Non-pigmented ciliary epithelial cell (primary cell): ENCODE measurements at regions not wholly inside any gene's neighbourhood (a gene's known extent, or its start where the extent isn't known, plus 50 kb on each side); places are given as distances from the start of the nearest gene placed in this dataset.
"Not testable (repeated sequence)": the region's sequence is repeated elsewhere in the genome, so short reads cannot be mapped to it uniquely, and the experiment has no call there.

Source experiments
- DNase-seq: peaks from one replicate; pipeline ENCODE4 v3.0.0-alpha.2; 2010; ENCODE audit warnings: low read depth

DNA sequence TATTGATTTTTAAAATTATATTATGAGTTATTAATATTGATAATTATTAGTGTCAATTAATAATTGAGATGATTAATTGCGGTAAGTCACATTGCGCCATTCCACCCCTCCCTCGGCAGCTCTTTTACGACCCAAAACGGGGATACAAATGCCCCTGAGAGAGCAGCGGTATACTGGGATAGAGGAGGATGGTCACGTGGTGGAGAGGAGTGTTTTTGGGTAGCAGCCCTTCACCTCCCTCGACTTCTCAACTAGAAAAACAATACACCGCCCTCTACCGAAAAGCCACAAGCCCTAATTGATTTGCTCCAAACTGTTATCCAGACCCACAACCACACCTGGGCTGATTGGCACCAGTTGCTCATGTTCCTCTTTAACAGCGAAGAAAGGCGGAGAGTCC lies 71.0 kb downstream of the DAPL1 start:
- DNase-seq: not testable (repeated sequence)

DNA sequence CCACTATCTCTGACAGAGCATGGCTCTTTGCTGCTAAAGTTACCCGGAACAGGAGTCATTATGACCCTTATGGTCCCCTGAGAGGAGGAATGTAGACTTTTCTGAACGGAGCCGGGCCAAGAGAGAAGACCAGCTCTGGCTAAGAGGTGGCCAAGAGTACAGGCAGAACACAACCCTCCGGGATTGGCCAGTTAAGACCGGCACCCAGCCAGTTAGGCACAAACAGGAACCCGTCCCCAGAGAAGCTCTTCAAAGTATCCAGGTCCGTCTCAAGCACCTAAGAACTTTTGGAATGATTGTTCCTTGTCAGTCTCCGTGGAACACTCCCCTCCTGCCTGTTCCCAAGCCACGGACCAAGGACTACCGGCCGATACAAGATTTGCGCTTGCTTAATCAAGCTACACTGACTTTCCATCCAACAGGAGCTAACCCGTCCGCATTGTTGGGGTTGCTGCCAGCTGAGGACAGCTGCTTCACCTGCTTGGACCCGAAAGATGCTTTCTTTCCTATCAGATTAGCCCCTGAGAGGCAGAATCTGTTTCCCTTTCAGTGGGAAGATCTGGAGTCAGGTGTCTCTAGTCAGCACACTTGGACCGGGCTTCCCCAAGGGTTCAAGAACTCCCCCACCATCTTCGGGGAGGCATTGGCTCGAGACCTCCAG lies 72.5 kb downstream of the DAPL1 start:
- DNase-seq: not testable (repeated sequence)

DNA sequence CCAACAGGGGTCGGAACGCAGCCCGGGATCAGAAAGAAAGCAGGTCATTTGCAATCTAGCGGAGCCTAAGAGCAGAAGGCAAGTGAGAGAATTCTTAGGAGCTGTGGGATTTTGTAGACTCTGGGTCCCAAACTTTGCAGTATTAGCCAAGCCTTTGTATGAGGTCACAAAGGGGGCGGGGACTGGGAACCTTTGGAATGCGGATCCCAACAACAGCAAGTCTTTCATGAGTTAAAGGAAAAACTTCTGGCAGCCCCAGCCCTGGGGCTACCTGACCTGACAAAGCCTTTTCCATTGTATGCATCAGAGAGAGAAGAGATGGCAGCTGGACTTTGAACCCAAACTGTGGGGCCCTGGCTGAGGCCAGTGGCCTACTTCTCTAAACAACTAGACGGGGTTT lies 73.3 kb downstream of the DAPL1 start:
- not testable (repeated sequence) for DNase-seq

DNA sequence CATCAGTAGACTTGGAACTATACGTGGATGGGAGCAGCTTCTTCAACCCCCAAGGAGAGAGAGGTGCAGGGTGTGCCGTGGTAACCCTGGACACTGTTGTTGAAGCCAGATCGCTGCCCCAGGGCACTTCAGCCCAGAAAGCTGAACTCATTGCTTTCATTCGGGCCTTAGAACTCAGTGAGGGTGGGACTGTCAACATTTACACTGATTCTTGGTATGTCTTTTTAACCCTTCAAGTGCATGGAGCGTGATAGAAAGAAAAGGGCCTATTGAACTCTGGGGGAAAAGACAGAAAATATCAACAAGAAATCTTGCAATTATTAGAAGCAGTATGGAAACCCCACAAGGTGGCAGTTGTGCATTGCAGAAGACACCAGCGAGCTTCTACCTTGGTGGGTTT lies 74.0 kb downstream of the DAPL1 start:
- not testable (repeated sequence) for DNase-seq

DNA sequence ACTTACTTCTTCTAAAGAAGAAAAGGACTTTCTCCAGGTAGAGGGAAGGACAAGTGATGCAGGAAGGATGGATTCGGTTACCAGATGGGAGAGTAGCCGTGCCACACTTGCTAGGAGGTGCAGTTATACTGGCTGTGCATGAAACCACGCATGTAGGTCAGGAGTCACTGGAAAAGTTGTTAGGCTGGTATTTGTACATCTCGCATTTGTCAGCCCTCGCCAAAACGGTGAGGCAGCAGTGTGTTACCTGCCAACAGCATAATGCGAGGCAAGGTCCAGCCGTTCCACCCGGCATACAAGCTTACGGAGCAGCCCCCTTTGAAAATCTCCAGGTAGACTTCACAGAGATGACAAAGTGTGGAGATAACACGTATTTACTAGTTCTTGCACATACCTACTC lies 74.5 kb downstream of the DAPL1 start:
- not testable (repeated sequence) for DNase-seq

DNA sequence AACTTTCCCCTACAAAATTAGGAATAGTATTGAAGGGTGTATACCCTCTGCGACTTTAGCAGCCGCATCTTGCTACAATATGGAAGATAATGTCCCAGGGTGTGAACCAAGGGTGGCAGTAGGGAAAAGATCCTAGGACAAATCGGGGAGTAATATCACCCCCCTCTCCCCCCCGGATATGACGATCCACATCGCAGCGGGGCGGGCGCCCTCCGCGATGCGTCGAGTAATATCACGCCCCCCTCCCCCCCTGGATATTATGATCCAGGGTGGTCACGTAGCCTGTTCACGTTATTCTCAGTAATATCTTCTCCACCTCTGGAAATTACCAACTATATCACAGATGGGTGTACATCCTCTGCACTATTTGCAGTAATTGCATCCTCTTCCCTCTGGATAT lies 82.9 kb downstream of the DAPL1 start:
- DNase-seq: no peak

DNA sequence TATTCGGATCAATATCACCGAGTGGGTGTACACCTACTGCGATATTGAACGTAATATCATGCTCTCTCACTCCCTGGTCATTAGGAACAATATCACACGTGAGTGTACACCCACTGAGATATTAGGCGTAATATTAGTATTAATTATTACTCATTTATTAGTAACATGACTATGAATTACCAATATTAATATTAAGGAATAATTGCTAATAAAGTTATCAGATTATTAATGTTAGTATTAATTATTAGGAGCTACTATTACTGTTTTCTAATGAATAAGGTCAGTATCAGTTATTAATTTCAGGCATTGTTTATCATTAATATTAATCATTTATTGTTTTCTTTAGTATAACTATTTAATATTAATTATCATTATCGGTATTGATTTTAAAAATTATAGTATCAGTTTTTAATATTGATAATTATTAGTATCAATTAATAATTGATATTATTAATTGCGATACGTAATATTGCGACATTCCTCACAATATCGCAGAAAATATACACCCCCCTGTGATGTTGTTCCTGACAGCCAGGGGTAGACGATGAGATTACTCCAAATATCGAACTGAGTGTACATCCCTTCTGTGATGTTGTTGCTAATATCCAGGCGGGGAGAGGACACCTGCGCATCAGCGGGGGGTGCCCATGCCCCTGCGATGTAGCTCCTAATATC lies 84.2 kb downstream of the DAPL1 start:
- no peak for DNase-seq

DNA sequence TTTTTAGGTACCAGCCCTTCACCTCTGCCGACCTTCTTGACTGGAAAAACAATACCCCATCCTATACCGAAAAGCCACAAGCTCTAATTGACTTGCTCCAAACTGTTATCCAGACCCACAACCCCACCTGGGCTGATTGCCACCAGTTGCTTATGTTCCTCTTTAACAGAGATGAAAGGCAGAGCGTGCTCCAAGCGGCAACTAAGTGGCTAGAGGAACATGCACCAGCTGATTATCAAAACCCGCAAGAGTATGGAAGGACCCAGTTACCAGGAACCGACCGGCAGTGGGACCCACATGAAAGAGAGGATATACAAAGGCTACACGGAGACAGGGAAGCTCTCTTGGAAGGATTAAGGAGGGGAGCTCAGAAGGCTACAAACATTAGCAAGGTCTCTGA lies 86.1 kb upstream of the TANC1 start:
- no peak for DNase-seq

DNA sequence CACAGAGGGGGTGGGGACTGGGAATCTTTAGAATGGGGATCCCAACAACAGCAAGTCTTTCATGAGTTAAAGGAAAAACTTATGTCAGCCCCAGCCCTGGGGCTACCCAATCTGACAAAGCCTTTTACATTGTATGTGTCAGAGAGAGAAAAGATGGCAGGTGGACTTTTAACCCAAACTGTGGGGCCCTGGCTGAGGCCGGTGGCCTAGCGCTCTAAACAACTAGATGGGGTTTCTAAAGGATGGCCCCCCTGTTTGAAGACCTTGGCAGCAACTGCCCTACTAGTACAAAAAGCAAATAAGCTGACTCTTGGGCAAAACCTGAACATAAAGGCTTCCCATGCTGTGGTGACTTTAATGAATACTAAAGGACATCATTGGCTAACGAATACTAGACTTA lies 83.9 kb upstream of the TANC1 start:
- not testable (repeated sequence) for DNase-seq

DNA sequence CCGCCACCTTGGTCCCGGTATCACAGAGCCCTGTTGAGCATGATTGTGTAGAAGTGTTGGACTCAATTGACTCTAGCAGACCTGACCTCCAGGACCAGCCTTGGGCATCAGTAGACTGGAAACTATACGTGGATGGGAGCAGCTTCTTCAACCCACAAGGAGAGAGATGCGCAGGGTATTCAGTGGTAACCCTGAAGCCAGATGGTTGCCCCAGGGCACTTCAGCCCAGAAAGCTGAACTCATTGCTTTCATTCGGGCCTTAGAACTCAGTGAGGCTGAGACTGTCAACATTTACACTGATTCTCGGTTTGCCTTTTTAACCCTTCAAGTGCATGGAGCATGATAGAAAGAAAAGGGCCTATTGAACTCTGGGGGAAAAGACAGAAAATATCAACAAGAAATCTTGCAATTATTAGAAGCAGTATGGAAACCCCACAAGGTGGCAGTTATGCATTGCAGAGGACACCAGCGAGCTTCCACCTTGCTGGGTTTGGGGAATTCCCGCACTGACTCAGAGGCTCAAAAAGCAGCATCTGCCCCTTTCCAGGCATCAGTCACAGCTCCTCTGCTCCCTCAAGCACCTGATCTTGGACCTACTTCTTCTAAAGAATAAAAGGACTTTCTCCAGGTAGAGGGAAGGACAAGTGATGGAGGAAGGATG lies 83.3 kb upstream of the TANC1 start:
- not testable (repeated sequence) for DNase-seq

DNA sequence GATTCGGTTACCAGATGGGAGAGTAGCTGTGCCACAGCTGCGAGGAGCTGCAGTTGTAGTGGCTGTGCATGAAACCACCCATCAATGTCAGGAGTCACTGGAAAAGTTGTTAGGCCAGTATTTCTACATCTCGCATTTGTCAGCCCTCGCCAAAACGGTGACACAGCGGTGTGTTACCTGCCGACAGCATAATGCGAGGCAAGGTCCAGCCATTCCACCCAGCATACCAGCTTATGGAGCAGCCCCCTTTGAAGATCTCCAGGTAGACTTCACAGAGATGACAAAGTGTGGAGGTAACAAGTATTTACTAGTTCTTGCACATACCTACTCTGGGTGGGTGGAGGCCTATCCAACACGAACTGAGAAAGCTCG lies 82.8 kb upstream of the TANC1 start:
- DNase-seq: not testable (repeated sequence)

DNA sequence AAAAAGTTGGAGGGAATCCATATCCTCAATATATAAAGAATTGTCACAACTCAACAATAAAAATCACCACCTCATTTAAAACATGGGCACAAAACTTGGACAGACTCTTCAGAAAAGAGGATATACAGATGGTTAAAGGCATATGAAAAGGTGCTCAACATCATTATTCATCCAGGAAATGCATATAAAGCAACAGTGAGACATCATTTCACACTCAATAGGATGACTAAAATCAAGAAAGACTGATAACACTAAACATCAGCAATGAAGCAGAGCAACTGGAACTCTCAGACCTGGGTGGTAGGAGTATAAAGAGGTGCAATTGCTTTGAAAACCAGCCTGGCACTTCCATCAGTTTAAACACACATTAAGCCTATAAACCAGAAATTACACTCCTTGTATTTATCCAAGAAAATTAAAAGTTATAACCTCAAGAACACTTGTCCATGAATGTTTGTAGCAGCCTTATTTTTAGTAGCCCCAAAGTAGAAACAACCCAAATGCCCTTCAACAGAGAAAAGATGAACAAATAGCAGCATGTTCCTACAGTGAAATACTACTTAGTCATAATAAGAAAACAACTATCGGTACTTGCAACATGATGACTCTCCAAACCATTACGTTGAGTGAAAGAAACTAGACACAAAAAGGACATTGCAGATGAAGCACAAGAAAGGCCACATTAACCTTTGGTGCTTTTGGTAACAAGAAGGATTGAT lies 79.1 kb upstream of the TANC1 start:
- DNase-seq: no peak

DNA sequence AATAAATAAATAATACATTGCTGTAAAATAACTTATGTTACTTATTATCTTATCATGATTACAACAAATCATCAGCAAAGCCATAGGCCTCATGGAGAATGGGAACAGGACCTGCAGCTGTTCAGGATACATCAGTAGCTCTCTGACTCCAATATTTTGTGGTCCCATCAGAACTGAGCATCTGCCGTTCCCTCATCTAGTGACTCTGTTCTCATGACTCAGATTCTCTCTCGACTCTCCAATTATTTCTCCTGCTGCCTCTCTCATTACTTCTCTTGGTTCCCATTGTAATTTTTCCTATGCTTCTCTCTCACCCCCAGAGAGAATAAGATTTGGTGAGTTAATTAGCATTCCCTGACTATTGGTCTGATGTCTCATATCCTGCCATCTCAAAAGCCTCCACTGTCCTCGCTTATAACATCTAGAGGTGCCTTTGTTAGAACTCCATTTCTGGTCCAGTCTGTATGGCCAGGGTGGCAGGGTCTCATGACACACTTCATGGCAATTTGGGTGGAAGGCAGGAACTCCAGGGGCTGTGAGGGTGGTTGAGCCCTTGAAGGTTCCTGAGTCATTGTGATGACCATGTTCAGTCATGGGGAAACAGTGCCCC lies 78.0 kb upstream of the TANC1 start:
- DNase-seq: no peak

DNA sequence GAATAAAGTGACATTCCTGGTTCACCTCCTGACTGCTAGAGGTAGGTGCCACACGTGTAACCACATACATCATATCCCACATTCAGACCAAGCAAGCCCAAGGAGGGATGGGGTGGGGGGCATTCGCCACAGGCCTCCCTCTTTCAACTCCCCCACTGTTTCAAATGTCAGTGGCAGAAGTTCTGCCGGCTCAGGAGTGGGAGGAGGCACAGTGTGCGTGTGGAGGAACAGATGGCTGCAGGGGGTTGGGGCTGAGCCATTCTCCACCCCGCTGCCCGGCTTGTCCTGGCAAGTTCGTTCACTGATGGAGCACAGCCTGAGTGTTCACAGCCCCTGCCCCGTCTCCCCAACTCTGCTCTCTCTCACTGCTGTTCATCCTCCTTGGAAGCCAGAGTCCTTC lies 75.4 kb upstream of the TANC1 start:
- DNase-seq: no peak

DNA sequence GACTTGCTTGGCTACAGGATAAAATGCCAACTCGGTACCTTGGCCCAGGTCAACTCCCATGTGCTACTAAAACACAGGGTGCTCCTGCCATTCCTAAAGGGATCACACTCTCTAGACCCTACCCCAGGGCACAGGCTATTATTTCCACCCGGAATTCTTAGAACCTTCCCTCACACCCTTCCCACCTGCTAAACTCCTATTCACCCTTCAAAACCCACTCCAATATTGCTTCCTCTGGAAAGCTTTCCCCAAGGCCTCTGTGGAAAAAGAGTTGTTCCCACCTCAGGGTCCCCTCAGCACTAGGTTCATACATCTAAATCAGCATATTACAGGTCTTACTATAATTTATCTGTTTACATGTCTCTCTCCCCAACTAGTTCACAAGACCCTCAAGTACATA lies 75.0 kb upstream of the TANC1 start:
- DNase-seq: no peak

DNA sequence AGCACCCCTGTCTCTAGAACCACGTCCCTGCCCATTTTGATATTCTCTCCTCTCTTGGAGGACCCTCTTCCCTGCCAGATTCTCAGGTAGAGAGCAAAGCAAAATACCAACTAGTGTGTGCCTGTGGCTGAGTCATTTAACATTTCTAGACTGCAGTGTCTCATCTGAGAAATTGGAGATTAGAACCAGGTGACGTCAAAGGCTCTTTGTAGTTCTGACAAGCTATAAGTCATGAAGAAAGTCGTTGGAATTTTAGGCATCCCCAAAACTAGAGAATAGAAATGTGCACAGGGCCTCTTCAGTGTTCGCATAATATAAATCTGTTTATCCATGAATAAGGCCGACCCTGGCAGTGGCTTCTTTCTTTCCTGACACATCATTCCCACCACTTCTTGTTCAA lies 74.4 kb upstream of the TANC1 start:
- peak; percentile 42 for DNase-seq

DNA sequence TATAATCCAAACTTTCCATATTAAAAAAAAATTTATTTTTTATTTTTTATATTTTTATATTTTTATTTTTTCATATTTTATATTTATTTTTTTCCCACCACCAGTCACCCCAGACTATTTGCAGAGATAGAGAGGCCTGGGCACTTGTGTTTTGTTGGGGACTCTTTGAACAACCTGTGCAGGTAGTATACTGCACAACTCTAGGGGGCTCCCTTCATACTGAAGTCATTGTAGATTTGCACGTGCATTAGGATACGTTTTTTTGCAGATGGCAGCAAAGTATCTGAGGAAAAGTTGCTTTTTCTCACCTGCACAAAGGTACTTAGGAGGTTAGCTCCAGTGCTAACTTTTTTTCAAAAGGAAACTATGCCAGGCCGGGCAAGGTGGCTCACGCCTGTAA lies 73.9 kb upstream of the TANC1 start:
- no peak for DNase-seq

DNA sequence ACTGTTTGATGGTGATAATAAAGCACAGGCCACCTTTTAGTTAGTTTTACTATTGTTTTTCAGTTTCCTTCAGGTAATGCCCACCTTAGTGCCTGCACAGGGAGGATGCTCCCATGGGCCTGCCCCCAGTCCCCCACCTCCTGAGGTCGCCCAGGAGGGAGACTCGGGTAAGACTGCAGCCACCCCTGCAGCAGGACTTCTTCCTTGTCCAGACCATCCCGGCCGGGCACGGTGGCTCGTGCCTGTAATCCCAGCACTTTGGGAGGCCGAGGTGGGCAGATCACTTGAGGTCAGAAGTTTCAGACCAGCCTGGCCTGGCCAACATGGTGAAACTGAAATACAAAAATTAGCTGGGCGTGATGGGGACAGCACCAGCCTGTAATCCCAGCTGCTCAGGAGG lies 68.1 kb upstream of the TANC1 start:
- DNase-seq: no peak

DNA sequence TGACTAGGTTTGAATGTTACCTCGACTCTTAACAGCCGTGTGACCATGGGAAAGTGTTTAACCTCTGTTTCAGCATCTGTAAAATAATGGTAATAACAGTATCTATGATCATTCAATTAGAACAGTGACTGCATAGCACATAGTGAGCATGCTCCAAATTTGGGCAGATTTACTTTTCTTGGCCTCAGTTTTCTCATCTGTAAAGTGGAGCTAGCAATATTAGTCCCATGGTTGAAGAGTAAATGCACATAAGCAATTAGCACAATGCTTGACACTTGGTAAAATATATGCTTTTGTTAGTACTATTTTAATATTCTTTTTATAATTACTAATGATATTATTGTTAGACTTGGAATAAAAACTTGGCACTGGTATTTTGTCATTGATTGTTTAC lies 66.4 kb upstream of the TANC1 start:
- no peak for DNase-seq

DNA sequence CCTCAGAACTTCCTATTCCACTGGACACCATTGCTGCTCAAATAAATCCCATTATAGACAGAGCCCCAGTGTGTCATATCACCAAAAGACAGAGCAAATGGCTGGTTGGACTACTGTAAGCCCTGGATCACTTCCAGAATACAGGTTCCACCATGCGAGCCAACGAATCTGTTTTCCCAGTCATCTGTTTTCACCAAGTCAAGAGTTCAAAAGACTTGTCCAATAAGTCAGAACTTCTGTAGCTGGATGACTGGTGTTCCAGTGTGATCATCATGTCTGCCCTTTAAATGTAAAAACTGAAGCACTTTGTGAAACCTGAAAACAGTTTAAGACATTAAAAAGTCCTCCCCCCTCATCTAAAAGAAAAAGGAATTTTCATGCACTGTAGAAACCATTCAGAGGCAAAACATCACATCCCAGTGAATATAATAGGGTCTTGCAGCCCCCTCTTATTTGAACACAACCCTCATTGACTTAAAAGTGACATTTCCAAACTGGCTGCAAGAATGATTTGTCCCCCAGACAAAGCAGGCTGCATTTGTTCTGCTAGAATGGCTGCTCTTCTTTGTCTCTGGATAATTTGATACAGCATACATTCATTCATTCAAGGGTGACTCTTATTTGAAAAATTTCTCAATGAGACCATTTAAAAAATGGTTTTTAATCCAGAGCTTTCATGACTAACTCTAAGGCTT lies 64.6 kb upstream of the TANC1 start:
- DNase-seq: no peak

DNA sequence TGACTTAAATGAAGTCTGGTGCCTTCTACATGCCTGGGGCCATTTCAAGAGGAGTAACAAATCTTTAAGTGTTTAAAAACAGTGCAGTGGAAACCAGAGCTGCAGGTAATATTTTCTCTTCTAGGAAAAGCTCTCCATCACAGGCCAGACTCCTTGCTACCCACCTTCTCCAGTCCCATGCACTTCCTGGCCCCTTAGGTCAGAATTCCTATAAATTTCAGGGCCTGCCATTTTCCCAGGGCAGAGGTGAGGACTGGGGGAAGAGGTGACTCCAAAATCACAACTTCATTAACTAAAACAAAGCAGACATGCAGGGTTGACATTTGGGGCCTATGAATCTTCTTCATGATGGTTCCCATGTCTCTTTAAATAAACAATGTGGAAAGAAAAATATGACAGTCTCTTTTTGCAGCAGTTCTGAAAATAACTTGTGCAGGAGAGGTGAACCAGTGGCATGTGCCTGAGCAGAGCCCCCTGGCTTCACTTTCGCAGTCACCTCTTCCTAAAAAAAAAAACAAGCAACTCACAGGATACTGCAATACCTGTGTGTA lies 63.7 kb upstream of the TANC1 start:
- no peak for DNase-seq

DNA sequence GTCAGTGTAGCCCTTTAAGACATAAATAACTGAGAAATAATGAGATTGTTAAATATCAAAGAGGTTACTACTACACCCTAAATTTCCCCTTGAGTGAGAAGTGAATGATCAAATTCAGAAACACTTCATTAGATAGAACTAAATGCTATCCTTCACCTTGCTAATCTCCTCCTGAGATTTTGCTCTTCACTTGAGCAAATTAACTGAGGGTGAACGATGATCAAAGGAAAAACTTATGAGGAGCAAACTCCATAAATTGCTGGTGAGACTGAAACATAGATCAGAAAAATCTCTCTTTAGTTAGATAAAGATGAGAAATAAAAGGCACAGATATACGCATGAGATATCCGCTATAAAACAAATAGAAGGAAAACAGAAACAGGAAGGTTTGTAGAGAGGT lies 63.1 kb upstream of the TANC1 start:
- DNase-seq: no peak
